RCC 7860 (cell line): ENCODE measurements at regions not wholly inside any gene's neighbourhood (a gene's known extent, or its start where the extent isn't known, plus 50 kb on each side); places are given as distances from the start of the nearest gene placed in this dataset.
A peak's percentile ranks its signal among the peaks of the same experiment; 100 is the strongest.
"Not testable (repeated sequence)": the region's sequence is repeated elsewhere in the genome, so short reads cannot be mapped to it uniquely, and the experiment has no call there.

Source experiments
- DNase-seq: peaks from one replicate; pipeline ENCODE4 v3.0.0-alpha.2; 2015; ENCODE audit warnings: low spot score
- FAIRE-seq: peaks from 2 replicates; lab custom pipeline; 2012; peaks lifted over from hg19 to GRCh38; lab: Jason Lieb, UNC

DNA sequence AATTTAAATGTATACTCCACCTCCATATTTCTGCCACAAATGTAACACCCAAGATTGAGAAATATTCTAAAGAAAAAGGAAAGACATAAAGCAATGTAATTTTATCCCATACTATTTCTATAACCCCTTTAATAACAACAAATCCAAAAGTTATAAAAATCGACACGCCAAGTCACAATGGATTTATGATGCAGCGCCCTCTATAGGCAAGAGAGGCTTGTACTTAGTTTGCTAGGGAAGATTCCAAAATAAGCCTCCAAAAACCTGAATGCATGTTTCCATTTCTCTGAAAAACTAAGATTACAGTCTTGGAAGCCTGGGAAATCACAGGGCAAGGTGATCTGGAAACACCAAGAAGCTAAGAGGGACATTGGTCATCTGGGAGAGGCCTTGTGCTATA lies 1389.3 kb downstream of the CDY2B start:
- DNase-seq, result no peak
- FAIRE-seq, result peak; percentile 35

DNA sequence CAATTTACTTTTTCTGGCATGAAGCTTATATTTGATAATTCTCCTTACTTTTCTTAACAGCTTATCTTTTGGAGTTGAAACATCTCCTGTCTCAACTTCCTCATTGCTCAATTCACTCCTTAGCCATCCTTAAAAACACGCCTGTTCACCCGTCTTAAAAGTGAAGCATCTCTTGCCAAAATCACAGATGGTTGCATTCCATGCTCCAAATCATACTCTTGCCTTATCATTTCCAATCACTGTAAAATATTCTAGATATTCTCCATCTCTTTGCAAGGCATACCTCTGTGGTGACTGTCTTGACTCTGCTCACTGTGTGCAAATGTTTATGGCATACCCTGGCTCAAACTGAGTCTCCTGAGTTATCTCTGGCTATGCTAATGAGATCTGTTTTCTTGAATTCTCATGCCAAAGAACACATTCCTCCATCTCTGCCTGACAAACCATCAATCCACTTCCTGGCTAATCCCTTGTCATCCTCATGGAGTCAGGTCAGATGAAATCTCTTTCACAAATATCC lies 1393.3 kb downstream of the CDY2B start:
- FAIRE-seq, result no peak
- DNase-seq, result no peak

DNA sequence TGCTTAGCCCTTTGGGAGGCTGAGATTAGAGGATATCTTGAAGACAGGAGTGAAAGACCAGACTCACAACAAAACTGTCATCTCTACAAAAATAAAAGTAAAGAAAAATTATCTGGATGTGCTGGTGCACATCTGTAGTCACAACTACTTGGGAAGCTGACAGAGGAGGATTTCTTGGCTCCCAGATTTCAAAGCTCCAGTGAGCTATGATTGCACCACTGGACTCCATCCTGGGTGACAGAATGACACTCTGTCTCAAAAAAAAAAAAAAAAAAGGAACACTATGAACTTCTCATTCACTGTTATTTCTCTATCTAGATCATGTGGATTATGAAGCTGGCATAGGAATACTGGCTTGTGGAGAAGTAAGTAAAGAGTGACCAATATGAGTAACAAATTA lies 1400.0 kb downstream of the CDY2B start:
- FAIRE-seq, result no peak
- DNase-seq, result no peak

DNA sequence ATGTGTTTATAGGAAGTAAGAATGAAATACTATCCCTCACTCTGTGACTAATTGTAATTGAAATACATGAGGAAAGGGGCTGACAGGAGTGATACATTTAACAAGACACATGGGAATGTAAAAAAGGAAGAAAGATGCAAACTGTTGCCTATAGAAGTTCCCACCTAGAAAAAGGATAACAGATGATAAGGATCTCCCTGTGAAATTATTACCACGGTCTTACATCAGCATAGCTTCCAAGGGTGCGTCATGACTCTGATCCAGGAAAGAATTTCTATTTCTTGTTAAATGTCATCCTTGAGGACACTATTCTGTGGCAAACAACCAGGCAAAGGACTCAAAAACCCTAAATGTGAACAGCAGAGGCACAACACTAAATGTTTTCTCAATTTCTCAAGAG lies 1406.0 kb downstream of the CDY2B start:
- FAIRE-seq, result no peak

DNA sequence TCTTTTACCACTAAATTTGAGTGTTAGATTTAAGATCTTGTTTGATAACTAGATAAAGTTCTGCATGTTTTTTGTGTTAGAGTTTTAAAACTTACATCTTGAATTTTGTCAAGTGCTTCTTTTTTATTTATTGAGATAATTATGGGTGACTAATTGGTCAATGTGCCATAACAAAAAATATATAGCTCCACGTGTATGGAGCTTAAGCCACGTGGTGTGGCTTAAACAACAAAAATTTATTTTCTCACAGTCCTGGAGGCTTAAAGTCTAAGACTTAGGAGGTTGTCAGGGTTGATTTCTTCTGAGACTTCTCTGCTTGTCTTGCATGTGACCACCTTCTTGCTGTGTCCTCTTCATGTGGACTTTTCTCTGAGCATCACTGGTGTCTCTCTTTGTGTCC lies 1425.2 kb downstream of the CDY2B start:
- FAIRE-seq (no peak), DNase-seq (no peak)

More for the DNA sequence above, 1406.0 kb downstream of the CDY2B start:
- DNase-seq, result no peak

DNA sequence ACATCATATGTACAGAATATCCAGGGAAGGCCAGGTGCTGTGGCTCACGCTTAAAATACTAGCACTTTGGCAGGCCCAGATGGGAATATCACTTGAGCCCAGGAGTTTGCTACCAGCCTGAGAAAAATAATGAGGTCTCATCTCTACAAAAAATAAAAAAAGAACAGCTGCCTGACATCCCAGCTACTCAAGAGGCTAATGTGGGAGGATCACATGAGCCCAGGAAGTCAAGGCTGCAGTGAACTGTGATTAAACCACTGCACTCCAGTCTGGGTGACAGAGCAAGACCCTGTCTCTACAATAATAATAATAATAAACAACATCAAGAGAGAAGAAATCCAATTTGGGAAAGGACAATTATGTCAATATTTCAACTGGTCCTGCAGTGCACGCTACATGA lies 1433.9 kb downstream of the CDY2B start:
- no peak for DNase-seq

DNA sequence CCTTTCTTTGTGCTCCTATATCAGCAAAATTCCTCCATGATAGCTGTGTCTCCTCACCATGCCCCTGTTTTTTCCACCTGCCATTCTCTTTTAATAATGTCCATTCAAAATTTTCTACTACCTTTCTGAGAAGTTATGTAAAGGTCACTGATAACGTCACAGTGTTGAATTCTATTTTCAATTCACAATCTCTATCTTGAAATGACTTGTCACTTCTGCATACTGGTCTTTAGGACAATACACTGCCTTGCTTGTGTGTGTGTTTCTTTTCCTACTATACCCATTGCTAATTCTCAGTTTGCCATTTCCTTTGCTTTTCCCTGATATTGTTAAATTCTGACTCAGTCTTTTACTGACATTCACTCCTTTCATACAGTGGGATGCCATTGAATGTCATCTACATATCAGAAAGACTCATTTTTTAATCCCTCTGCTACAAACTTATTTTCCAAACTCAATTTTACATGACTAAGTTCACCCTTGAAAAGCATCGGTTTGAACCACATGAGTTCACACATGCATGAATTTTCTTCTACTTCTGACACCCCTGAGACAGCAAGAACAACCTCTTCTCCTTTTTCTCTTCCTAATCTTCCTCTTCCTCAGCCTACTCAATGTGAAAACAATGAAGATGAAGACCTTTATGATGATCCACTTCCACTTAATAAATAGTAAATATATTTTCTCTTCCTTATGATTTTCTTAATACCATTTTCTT lies 1470.7 kb downstream of the CDY2B start:
- not testable (repeated sequence) for DNase-seq, FAIRE-seq

More for the DNA sequence above, 1433.9 kb downstream of the CDY2B start:
- no peak for FAIRE-seq

DNA sequence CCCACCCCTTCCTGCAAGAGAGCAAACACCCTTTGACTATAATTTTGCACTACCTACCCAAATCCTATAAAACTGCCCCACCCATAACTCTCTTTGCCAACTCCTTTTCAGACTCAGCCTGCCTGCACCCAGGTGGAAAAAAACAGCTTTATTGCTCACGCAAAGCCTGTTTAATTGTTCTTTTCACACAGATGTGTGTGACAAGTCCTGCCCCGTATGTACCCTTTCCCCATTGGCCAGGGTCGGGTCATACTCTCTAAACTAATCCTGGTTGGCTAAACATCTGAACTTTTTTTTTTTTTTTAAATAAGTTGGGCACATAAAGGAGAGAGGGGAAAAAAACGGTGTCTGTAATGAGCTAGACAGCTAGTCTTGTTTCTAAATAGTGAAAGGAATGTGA lies 1500.6 kb downstream of the CDY2B start:
- not testable (repeated sequence) for FAIRE-seq, DNase-seq

DNA sequence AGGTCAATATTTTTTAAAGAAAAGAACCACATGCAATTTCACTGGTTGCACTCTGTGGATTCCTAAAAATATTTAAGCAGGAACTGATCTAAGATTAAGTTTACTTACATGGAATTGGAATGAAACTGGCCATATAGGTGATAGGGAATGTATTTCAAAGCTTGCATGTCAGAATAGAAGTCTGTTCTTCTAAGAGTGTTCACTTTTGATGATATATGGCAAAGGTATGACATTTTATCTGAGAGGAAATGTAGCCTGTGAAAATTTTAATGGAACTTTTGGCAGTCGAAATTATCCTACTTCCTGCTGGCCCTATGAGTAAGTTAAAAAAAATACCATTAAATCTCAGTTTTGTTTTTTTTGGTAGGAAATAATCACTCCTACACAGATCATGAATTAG lies 1538.4 kb downstream of the CDY2B start:
- peak; percentile 49 for FAIRE-seq

DNA sequence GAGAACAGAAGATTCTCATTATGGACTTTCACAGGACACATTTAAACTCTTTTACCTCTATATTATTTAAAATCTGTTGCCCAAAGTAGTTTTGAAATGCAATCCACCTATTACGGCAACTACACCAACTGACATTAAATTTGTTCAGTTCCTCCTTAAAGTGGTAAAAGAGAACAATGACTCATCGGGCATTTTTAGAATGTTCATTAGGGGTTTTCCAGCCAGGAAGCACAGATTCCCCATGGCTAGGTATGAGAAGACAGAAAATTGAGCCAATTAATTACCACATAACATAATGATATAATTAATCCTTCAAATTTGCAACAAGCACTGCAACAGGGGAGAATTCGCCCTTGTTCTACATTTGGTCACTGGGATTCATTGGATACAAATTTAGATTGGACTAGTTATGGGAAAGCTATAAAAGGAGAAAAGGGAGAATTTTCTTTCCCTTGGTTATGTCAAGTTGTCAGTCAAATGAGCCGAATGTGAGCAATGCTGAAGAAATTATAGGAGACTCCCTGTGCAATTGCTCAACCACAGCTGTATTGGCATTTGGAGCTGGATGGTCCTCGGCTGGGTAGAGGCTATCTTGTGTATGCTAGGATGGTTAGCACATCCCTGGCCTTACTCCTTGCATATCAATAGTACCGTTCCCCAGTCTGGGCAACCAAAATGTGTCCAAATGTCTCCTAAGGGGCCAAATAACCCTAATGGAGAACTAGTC lies 1549.8 kb downstream of the CDY2B start:
- DNase-seq, result not testable (repeated sequence)
- FAIRE-seq, result peak; percentile 93

More for the DNA sequence above, 1538.4 kb downstream of the CDY2B start:
- not testable (repeated sequence) for DNase-seq

DNA sequence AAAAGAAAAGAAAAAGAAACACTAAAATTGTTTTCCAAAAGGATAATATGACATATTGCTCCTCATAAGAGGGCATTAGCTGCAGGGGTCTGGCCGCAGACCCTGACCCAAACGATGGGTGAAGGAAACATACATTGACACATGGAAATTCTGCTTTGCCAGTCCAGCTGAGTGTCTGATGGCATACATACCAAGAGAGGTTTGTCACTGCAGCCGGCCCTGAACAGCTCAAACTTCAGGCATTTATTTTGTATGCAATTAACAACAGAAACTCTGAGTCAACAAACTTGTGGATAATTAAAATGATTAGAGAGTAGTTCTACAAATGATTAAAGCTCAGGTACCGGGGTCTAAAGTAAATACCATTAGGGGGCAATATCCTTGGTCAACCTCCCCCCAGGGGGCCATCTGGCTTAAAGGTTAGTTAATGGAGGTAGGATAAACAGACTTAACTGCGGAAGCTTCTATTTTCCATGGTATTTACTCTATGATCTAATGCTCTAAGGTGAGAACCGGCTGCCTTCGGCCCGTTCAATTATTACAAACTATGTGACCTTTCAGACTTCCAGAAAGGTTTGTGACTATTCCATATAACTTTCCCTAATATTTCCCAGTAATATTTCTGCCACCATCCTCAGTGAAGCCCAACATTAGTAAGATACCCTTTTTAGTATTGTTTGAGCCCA lies 1550.7 kb downstream of the CDY2B start:
- not testable (repeated sequence) for DNase-seq, FAIRE-seq
